BLaER1 treated with 17β-estradiol and CSF1 and Interleukin-3, amounts not matched to agents 10 nM and 100 nM (cell line): ENCODE measurements at regions not wholly inside any gene's neighbourhood (a gene's known extent, or its start where the extent isn't known, plus 50 kb on each side); places are given as distances from the start of the nearest gene placed in this dataset.

Experiments
- H3K27ac ChIP-seq, 11 experiments: shearing (Covaris generic); formaldehyde crosslinking; 2 replicates each; pipeline ENCODE4 v1.8.1; 2022
- H3K27me3 ChIP-seq, 11 experiments: shearing (Covaris generic); formaldehyde crosslinking; 2 replicates each; pipeline ENCODE4 v1.8.1; 2022
- H3K36me3 ChIP-seq, 11 experiments: shearing (Covaris generic); formaldehyde crosslinking; 2 replicates each; pipeline ENCODE4 v1.8.1; 2022
- H3K4me1 ChIP-seq, 10 experiments: shearing (Covaris generic); formaldehyde crosslinking; 2 replicates each; pipeline ENCODE4 v1.8.1; 2022
- H3K4me2 ChIP-seq, 11 experiments: shearing (Covaris generic); formaldehyde crosslinking; 2 replicates each; pipeline ENCODE4 v1.8.1; 2022
- H3K4me3 ChIP-seq, 10 experiments: shearing (Covaris generic); formaldehyde crosslinking; 2 replicates each; pipeline ENCODE4 v1.8.1; 2022
- H3K9ac ChIP-seq, 11 experiments: shearing (Covaris generic); formaldehyde crosslinking; 2 replicates each; pipeline ENCODE4 v1.8.1; 2022
- H3K9me3 ChIP-seq, 11 experiments: shearing (Covaris generic); formaldehyde crosslinking; replicated peaks in 1 of 11; 2 replicates each; pipeline ENCODE4 v1.8.1; 2022
- H4K20me1 ChIP-seq, 11 experiments: shearing (Covaris generic); formaldehyde crosslinking; 2 replicates each; pipeline ENCODE4 v1.8.1; 2022
- Cebpa-rat ChIP-seq, 11 experiments: shearing (Covaris generic); IDR thresholded peaks; 2 replicates each; pipeline ENCODE4 v1.8.1; 2022

- Histone ChIP-seq H3K9me3 (peaks cover 0 to 6% (median 0%) of the 10 kb centered on the region in 11 experiments; a peak in 4 of 22 replicates), H3K36me3 (no peaks in the 10 kb centered on the region), H4K20me1 (peaks cover 0 to 22% (median 0%) of the 10 kb centered on the region in 11 experiments; a peak in 5 of 22 replicates), H3K27ac (no peak overlapping the region), H3K27me3 (no peaks in the 10 kb centered on the region; a peak in 2 of 22 replicates), H3K4me1 (peaks cover 21 to 58% (median 47%) of the 10 kb centered on the region in 10 experiments), H3K4me3 (no peak overlapping the region), H3K9ac (no peak overlapping the region), H3K4me2 (peak overlapping the region in 4 of 11 experiments; percentile 9 to 25 (median 17); a peak in 6 of 22 replicates)
- no peak for TF ChIP-seq Cebpa-rat (IDR thresholded peaks at IDR 0.05)
These were observed 72.8 kb upstream of the IQSEC1 start for GRCh38 chr3:13145826-13146642.

- H3K9me3 ChIP-seq: peaks cover 0 to 6% (median 0%) of the 10 kb centered on the region in 11 experiments; a peak in 4 of 22 replicates
- TF ChIP-seq Cebpa-rat (IDR thresholded peaks at IDR 0.05): no peak
- H3K4me1 ChIP-seq: peaks cover 21 to 51% (median 42%) of the 10 kb centered on the region in 10 experiments
- peaks cover 0 to 29% (median 0%) of the 10 kb centered on the region in 11 experiments; a peak in 6 of 22 replicates for H4K20me1 ChIP-seq
- H3K27ac ChIP-seq: no peak overlapping the region
- no peaks in the 10 kb centered on the region for H3K36me3 ChIP-seq
- no peak overlapping the region for H3K4me3 ChIP-seq
- H3K4me2 ChIP-seq: peak overlapping the region in 8 of 11 experiments; percentile 59 to 89 (median 69); a peak in 15 of 22 replicates
- H3K27me3 ChIP-seq: no peaks in the 10 kb centered on the region; a peak in 2 of 22 replicates
- H3K9ac ChIP-seq: no peak overlapping the region
These were observed 72.0 kb upstream of the IQSEC1 start for GRCh38 chr3:13145131-13145825.

- Histone ChIP-seq H4K20me1 (peaks cover 0 to 38% (median 0%) of the 10 kb centered on the region in 11 experiments; a peak in 7 of 22 replicates), H3K4me2 (peak overlapping the region; percentile 10 to 89 (median 67)), H3K9me3 (peaks cover 0 to 6% (median 0%) of the 10 kb centered on the region in 11 experiments; a peak in 4 of 22 replicates), H3K27ac (no peak overlapping the region), H3K36me3 (no peaks in the 10 kb centered on the region), H3K4me1 (peaks cover 12 to 42% (median 34%) of the 10 kb centered on the region in 10 experiments), H3K4me3 (no peak overlapping the region), H3K27me3 (no peaks in the 10 kb centered on the region; a peak in 2 of 22 replicates), H3K9ac (no peak overlapping the region)
- no peak for TF ChIP-seq Cebpa-rat (IDR thresholded peaks at IDR 0.05)
These were observed 71.2 kb upstream of the IQSEC1 start for GRCh38 chr3:13144163-13145023.

GRCh38 chr3:13143381-13144004 lies 70.3 kb upstream of the IQSEC1 start:
- peak overlapping the region in 9 of 11 experiments; percentile 10 to 89 (median 69); a peak in 16 of 22 replicates for H3K4me2 ChIP-seq
- H3K27me3 ChIP-seq: no peaks in the 10 kb centered on the region; a peak in 2 of 22 replicates
- H3K4me1 ChIP-seq: peaks cover 11 to 33% (median 25%) of the 10 kb centered on the region in 10 experiments; a peak in 19 of 20 replicates
- no peaks in the 10 kb centered on the region for H3K36me3 ChIP-seq
- H3K4me3 ChIP-seq: no peak overlapping the region
- no peak overlapping the region for H3K27ac ChIP-seq
- H4K20me1 ChIP-seq: peaks cover 0 to 47% (median 0%) of the 10 kb centered on the region in 11 experiments; a peak in 7 of 22 replicates
- no peak overlapping the region for H3K9ac ChIP-seq
- no peak for TF ChIP-seq Cebpa-rat (IDR thresholded peaks at IDR 0.05)
- peaks cover 0 to 6% (median 0%) of the 10 kb centered on the region in 11 experiments; a peak in 4 of 22 replicates for H3K9me3 ChIP-seq

GRCh38 chr3:13142552-13143380 lies 69.5 kb upstream of the IQSEC1 start:
- H3K27ac ChIP-seq: no peak overlapping the region
- no peaks in the 10 kb centered on the region; a peak in 2 of 22 replicates for H3K27me3 ChIP-seq
- 0 out of 22 replicates have a peak overlapping the region, but pooled peaks of 1 of the 11 experiments have one; percentile 69 for H3K4me2 ChIP-seq
- peaks cover 0 to 6% (median 0%) of the 10 kb centered on the region in 11 experiments; a peak in 4 of 22 replicates for H3K9me3 ChIP-seq
- no peaks in the 10 kb centered on the region for H3K36me3 ChIP-seq
- H3K9ac ChIP-seq: no peak overlapping the region
- no peak overlapping the region for H3K4me3 ChIP-seq
- no peak for TF ChIP-seq Cebpa-rat (IDR thresholded peaks at IDR 0.05)
- peaks cover 11 to 31% (median 24%) of the 10 kb centered on the region in 10 experiments; a peak in 19 of 20 replicates for H3K4me1 ChIP-seq
- peaks cover 0 to 53% (median 0%) of the 10 kb centered on the region in 11 experiments; a peak in 7 of 22 replicates for H4K20me1 ChIP-seq

- Histone ChIP-seq H3K4me3 (no peak overlapping the region), H4K20me1 (peaks cover 0 to 54% (median 0%) of the 10 kb centered on the region in 11 experiments; a peak in 7 of 22 replicates), H3K27ac (no peak overlapping the region), H3K27me3 (no peaks in the 10 kb centered on the region; a peak in 2 of 22 replicates), H3K4me2 (no peak overlapping the region), H3K36me3 (no peaks in the 10 kb centered on the region), H3K9me3 (peaks cover 0 to 6% (median 0%) of the 10 kb centered on the region in 11 experiments; a peak in 3 of 22 replicates), H3K4me1 (peaks cover 11 to 31% (median 24%) of the 10 kb centered on the region in 10 experiments; a peak in 19 of 20 replicates), H3K9ac (no peak overlapping the region)
- no peak for TF ChIP-seq Cebpa-rat (IDR thresholded peaks at IDR 0.05)
These were observed 68.8 kb upstream of the IQSEC1 start for GRCh38 chr3:13141991-13142412.

- no peak for TF ChIP-seq Cebpa-rat (IDR thresholded peaks at IDR 0.05)
- H3K9me3 ChIP-seq: peaks cover 0 to 6% (median 0%) of the 10 kb centered on the region in 11 experiments; a peak in 3 of 22 replicates
- H4K20me1 ChIP-seq: peaks cover 0 to 54% (median 0%) of the 10 kb centered on the region in 11 experiments; a peak in 7 of 22 replicates
- no peak overlapping the region for H3K4me3 ChIP-seq
- peaks cover 11 to 24% (median 18%) of the 10 kb centered on the region in 10 experiments; a peak in 19 of 20 replicates for H3K4me1 ChIP-seq
- H3K4me2 ChIP-seq: no peak overlapping the region
- H3K9ac ChIP-seq: no peak overlapping the region
- no peaks in the 10 kb centered on the region for H3K36me3 ChIP-seq
- no peak overlapping the region for H3K27ac ChIP-seq
- H3K27me3 ChIP-seq: no peaks in the 10 kb centered on the region; a peak in 2 of 22 replicates
These were observed 68.0 kb upstream of the IQSEC1 start for GRCh38 chr3:13141183-13141582.
